ENCODE measurements at regions not wholly inside any gene's neighbourhood (a gene's known extent, or its start where the extent isn't known, plus 50 kb on each side); places are given as distances from the start of the nearest gene placed in this dataset.

DNA sequence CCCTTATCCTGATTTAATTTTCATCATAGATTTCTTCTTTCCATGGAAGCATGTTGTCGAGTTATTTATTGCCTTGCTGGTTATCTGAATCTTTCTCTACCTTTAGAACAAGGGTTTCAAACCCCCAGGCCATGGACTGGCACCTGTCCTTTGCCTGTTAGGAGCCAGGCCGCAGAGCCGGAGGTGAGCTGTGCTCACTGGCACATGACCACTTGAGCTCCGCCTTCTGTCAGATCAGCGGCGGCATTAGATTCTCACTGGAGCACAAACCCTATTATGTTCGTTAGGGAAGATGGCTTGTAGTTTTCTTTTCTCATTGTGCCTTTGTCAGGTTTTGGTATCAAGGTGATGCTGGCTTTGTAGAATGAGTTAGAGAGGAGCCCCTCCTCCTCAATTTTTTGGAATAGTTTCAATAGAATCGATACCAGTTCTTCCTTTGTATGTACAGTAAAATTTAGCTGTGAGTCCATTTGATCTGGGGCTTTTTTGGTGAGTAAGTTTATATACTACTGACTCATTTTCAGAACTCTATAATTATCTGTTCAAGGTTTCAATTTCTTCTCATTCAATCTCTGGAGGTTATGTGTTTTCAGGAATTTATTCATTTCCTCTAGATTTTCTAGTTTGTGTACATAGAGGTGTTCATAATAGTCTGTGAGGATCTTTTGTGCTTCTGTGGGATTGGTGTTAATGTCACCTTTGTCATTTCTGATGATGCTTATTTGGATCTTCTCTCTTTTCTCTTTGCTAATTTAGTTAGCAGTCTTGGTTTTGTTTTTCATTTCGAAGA is 668.0 kb upstream of the FAM98A start:
- Histone ChIP-seq H3K27me3 (ENCODE audit: control insufficient read depth, insufficient read depth, low read length) (no peaks in the 10 kb centered on the region), H3K9me3 (ENCODE audit: control insufficient read depth, low read depth, low read length) (no peaks in the 10 kb centered on the region), H3K4me3 (ENCODE audit: low read length) (no peak overlapping the region), H3K27ac (ENCODE audit: low read length) (no peak overlapping the region), H3K4me1 (ENCODE audit: control insufficient read depth, low read depth, low read length) (no peaks in the 10 kb centered on the region), H3K36me3 (ENCODE audit: control insufficient read depth, low read depth, low read length) (no peaks in the 10 kb centered on the region), H3K9ac (ENCODE audit: low read length) (no peak overlapping the region)

DNA sequence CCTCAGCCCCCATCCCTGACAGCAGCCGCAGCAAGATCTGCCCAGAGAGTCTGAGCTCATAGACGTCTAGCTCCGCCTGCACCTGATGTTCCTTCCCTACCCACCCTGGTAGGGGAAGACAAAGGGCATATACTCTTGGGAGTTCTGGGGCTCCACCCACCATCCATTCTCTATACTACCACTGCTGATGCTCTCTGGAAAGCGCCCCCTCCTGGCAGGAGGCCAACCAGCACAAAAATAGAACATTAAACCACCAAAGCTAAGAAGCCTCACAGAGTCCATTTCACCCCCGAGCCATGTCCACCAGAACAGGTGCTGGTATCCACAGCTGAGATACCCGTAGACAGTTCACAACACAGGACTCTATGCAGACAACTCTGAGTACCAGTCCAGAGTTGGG is 662.6 kb upstream of the FAM98A start:
- H3K36me3 ChIP-seq (ENCODE audit: control insufficient read depth, low read depth, low read length) = no peaks in the 10 kb centered on the region
- no peaks in the 10 kb centered on the region for H3K4me1 ChIP-seq (ENCODE audit: control insufficient read depth, low read depth, low read length)
- H3K4me3 ChIP-seq (ENCODE audit: low read length) = no peak overlapping the region
- no peak overlapping the region for H3K27ac ChIP-seq (ENCODE audit: low read length)
- no peaks in the 10 kb centered on the region for H3K27me3 ChIP-seq (ENCODE audit: control insufficient read depth, insufficient read depth, low read length)
- H3K9ac ChIP-seq (ENCODE audit: low read length) = no peak overlapping the region
- H3K9me3 ChIP-seq (ENCODE audit: control insufficient read depth, low read depth, low read length) = no peaks in the 10 kb centered on the region

GRCh38 chr2:34254272-34254878 is 655.3 kb upstream of the FAM98A start:
- Histone ChIP-seq H3K27me3 (ENCODE audit: control insufficient read depth, insufficient read depth, low read length) (no peaks in the 10 kb centered on the region), H3K36me3 (ENCODE audit: control insufficient read depth, low read depth, low read length) (no peaks in the 10 kb centered on the region), H3K4me3 (ENCODE audit: low read length) (no peak overlapping the region), H3K9me3 (ENCODE audit: control insufficient read depth, low read depth, low read length) (no peaks in the 10 kb centered on the region), H3K4me1 (ENCODE audit: control insufficient read depth, low read depth, low read length) (no peaks in the 10 kb centered on the region), H3K9ac (ENCODE audit: low read length) (no peak overlapping the region), H3K27ac (ENCODE audit: low read length) (no peak overlapping the region)

DNA sequence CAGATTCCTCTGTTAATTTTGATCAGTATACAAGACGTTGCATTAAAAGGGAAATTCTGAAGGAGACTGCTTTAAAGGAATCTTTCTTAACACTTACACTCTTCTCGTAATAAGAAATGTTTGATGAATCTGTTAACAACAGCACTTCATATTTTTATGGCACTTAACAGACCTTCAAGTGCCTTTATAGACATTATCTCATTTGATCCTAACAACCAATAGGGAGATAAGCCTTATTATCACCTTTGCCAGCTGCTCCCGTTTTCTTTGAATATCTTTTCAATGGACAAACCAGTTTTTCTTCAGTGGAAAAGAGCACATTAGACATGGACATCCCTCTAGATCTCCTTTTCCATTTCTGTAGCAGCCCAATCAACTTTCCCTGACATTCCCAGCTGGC is 653.0 kb upstream of the FAM98A start:
- H3K9ac ChIP-seq (ENCODE audit: low read length) = no peak overlapping the region
- H3K27ac ChIP-seq (ENCODE audit: low read length) = no peak overlapping the region
- H3K9me3 ChIP-seq (ENCODE audit: control insufficient read depth, low read depth, low read length) = no peaks in the 10 kb centered on the region
- H3K27me3 ChIP-seq (ENCODE audit: control insufficient read depth, insufficient read depth, low read length) = no peaks in the 10 kb centered on the region
- H3K4me3 ChIP-seq (ENCODE audit: low read length) = no peak overlapping the region
- H3K36me3 ChIP-seq (ENCODE audit: control insufficient read depth, low read depth, low read length) = no peaks in the 10 kb centered on the region
- H3K4me1 ChIP-seq (ENCODE audit: control insufficient read depth, low read depth, low read length) = no peaks in the 10 kb centered on the region

- Histone ChIP-seq H3K9ac (ENCODE audit: low read length) (no peak overlapping the region), H3K9me3 (ENCODE audit: control insufficient read depth, low read depth, low read length) (no peaks in the 10 kb centered on the region), H3K4me1 (ENCODE audit: control insufficient read depth, low read depth, low read length) (no peaks in the 10 kb centered on the region), H3K27ac (ENCODE audit: low read length) (no peak overlapping the region), H3K27me3 (ENCODE audit: control insufficient read depth, insufficient read depth, low read length) (no peaks in the 10 kb centered on the region), H3K4me3 (ENCODE audit: low read length) (no peak overlapping the region), H3K36me3 (ENCODE audit: control insufficient read depth, low read depth, low read length) (no peaks in the 10 kb centered on the region)
These were observed 652.5 kb upstream of the FAM98A start for GRCh38 chr2:34251578-34251977.

DNA sequence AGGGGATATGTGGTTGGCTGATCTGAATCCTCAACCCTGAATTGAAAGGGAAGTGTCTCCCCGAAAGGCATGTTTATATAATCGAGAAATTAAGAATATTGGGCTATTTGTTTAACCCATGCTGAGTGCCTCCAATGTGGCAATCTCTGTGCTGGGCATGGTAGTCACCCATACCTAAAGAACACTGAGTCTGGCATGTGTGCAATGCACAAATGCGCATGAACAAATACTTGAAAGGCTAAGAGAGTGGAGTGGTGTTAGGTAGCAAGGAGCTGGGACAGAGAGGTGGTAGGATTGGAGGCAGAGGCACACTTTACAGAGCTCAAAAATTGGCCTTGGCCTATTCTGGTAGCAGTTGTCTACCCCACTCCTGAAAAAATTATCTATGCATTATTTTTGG is 645.1 kb upstream of the FAM98A start:
- no peaks in the 10 kb centered on the region for H3K4me1 ChIP-seq (ENCODE audit: control insufficient read depth, low read depth, low read length)
- H3K9me3 ChIP-seq (ENCODE audit: control insufficient read depth, low read depth, low read length) = no peaks in the 10 kb centered on the region
- peaks cover 47% of the 10 kb centered on the region for H3K27me3 ChIP-seq (ENCODE audit: control insufficient read depth, insufficient read depth, low read length)
- H3K36me3 ChIP-seq (ENCODE audit: control insufficient read depth, low read depth, low read length) = no peaks in the 10 kb centered on the region
- H3K9ac ChIP-seq (ENCODE audit: low read length) = no peak overlapping the region
- no peak overlapping the region for H3K27ac ChIP-seq (ENCODE audit: low read length)
- no peak overlapping the region for H3K4me3 ChIP-seq (ENCODE audit: low read length)

DNA sequence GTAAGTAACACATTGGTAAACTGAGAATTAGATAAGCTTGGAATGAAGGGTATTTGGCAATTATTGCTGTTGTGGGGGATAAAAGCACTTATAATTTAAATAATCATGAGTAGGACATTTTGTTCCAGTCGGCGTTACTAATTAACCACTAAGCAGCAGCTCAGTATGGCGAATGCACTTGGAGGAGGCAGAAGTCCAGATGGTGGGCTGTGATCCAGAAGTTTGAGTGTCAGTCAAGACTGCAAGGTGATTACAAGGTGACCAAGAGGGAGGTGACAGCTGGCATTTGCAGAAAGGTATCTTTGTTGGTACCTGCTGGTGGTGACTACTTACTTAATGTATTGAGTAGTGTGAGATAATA is 643.6 kb upstream of the FAM98A start:
- no peaks in the 10 kb centered on the region for H3K4me1 ChIP-seq (ENCODE audit: control insufficient read depth, low read depth, low read length)
- no peaks in the 10 kb centered on the region for H3K36me3 ChIP-seq (ENCODE audit: control insufficient read depth, low read depth, low read length)
- H3K27me3 ChIP-seq (ENCODE audit: control insufficient read depth, insufficient read depth, low read length) = peaks cover 47% of the 10 kb centered on the region
- no peak overlapping the region for H3K4me3 ChIP-seq (ENCODE audit: low read length)
- no peak overlapping the region for H3K9ac ChIP-seq (ENCODE audit: low read length)
- H3K27ac ChIP-seq (ENCODE audit: low read length) = no peak overlapping the region
- H3K9me3 ChIP-seq (ENCODE audit: control insufficient read depth, low read depth, low read length) = no peaks in the 10 kb centered on the region

- H3K9ac ChIP-seq (ENCODE audit: low read length) = no peak overlapping the region
- H3K4me3 ChIP-seq (ENCODE audit: low read length) = no peak overlapping the region
- no peaks in the 10 kb centered on the region for H3K9me3 ChIP-seq (ENCODE audit: control insufficient read depth, low read depth, low read length)
- peaks cover 47% of the 10 kb centered on the region for H3K27me3 ChIP-seq (ENCODE audit: control insufficient read depth, insufficient read depth, low read length)
- no peaks in the 10 kb centered on the region for H3K36me3 ChIP-seq (ENCODE audit: control insufficient read depth, low read depth, low read length)
- no peaks in the 10 kb centered on the region for H3K4me1 ChIP-seq (ENCODE audit: control insufficient read depth, low read depth, low read length)
- H3K27ac ChIP-seq (ENCODE audit: low read length) = no peak overlapping the region
These were observed 643.0 kb upstream of the FAM98A start for GRCh38 chr2:34241905-34242762.

GRCh38 chr2:34239511-34239910 is 640.4 kb upstream of the FAM98A start:
- peaks cover 45% of the 10 kb centered on the region for H3K27me3 ChIP-seq (ENCODE audit: control insufficient read depth, insufficient read depth, low read length)
- H3K4me1 ChIP-seq (ENCODE audit: control insufficient read depth, low read depth, low read length) = no peaks in the 10 kb centered on the region
- H3K4me3 ChIP-seq (ENCODE audit: low read length) = no peak overlapping the region
- H3K27ac ChIP-seq (ENCODE audit: low read length) = no peak overlapping the region
- H3K9me3 ChIP-seq (ENCODE audit: control insufficient read depth, low read depth, low read length) = no peaks in the 10 kb centered on the region
- no peak overlapping the region for H3K9ac ChIP-seq (ENCODE audit: low read length)
- H3K36me3 ChIP-seq (ENCODE audit: control insufficient read depth, low read depth, low read length) = no peaks in the 10 kb centered on the region

GRCh38 chr2:34234823-34235222 is 635.7 kb upstream of the FAM98A start:
- Histone ChIP-seq H3K4me1 (ENCODE audit: control insufficient read depth, low read depth, low read length) (no peaks in the 10 kb centered on the region), H3K27ac (ENCODE audit: low read length) (no peak overlapping the region), H3K9me3 (ENCODE audit: control insufficient read depth, low read depth, low read length) (no peaks in the 10 kb centered on the region), H3K4me3 (ENCODE audit: low read length) (no peak overlapping the region), H3K9ac (ENCODE audit: low read length) (no peak overlapping the region), H3K27me3 (ENCODE audit: control insufficient read depth, insufficient read depth, low read length) (peaks cover 5% of the 10 kb centered on the region), H3K36me3 (ENCODE audit: control insufficient read depth, low read depth, low read length) (no peaks in the 10 kb centered on the region)

- Histone ChIP-seq H3K9ac (ENCODE audit: low read length) (no peak overlapping the region), H3K27ac (ENCODE audit: low read length) (no peak overlapping the region), H3K4me1 (ENCODE audit: control insufficient read depth, low read depth, low read length) (no peaks in the 10 kb centered on the region), H3K4me3 (ENCODE audit: low read length) (no peak overlapping the region), H3K36me3 (ENCODE audit: control insufficient read depth, low read depth, low read length) (no peaks in the 10 kb centered on the region), H3K27me3 (ENCODE audit: control insufficient read depth, insufficient read depth, low read length) (no peaks in the 10 kb centered on the region), H3K9me3 (ENCODE audit: control insufficient read depth, low read depth, low read length) (no peaks in the 10 kb centered on the region)
These were observed 630.9 kb upstream of the FAM98A start for GRCh38 chr2:34229998-34230397.
